GM21390 (cell line): ENCODE measurements at regions not wholly inside any gene's neighbourhood (a gene's known extent, or its start where the extent isn't known, plus 50 kb on each side); places are given as distances from the start of the nearest gene placed in this dataset.

Experiments
- ATAC-seq: cut with Tn5 transposase; IDR thresholded peaks from one replicate; pipeline ENCODE4 v1.9.1; 2021; ENCODE audit not compliant: unreplicated experiment

DNA sequence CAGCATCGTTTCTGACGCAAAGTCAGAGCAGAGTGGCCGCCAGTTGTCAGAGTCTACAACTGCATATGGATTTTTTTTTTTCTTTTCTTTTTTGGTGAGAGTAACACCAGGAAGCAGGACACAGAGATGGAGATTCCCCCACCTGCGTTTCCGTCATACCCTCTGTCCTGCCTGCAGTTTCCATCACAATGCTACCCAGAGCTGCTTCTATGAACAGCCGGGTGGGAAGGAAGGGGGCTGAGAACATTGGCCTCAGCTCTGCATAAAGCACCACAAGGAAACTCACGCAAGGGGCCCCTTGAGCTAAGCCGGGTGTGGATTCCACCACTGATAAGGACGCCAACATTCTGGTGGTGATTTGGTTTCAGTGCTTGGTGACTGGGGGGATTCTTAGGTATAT lies 183.5 kb upstream of the AFDN start:
- ATAC-seq: no peak

DNA sequence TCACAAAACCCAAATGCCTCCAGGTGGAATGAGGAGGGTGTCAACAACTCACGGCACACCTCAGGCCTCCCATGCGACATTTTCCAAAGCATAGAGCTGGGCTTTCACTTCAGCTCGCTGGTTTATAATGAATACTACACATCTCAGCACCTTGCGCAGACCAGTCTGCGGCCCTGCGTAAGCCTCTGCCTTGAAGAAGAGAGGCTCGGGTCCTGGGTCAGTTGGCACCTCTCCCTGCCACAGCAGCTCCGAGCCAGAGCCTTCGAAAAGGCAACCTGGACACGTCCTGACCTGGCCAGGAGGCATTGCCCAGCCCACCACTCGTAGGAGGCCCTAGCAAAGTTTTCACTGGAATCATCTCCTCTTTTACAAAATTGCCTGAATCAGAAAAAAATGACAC lies 183.0 kb upstream of the AFDN start:
- ATAC-seq: no peak

DNA sequence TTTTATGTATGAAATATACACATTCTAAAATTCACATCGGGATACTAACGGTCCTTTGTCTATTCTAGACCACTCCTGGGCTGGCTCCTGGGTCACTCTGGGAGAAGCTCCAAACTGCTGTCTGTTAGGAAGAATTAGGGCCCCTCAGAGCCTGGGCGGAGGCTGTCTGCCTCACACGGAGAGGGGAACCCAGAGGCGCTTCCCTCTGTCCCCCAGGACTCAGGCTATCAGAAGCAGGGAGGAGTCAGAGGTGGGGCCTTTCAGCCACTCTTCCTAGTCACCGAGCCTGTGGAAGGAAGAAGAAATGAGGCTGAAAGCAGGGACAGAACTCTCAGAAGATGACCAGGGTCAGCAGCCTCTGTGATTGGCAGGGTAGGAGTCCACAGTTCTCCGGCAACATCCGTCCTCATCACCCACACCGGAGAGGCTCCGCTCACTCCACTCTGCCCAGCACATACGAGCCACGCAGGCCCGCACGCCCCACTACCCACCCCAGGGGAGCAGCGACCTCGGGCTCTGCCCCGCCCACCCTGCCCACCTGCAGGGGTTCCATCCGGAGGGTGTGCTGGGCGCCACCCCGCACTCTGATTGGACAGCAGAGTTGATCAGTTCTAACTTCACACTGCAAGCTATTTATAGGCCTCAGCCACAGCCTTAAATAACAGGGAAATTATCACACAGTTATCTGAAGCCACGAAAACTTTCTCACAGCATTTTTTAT lies 182.1 kb upstream of the AFDN start:
- ATAC-seq: no peak

- ATAC-seq: no peak
Observed at GRCh38 chr6:167645368-167645767, 181.3 kb upstream of the AFDN start.

- ATAC-seq: no peak
Observed at GRCh38 chr6:167647306-167647705, 179.4 kb upstream of the AFDN start.

- no peak for ATAC-seq
Observed at GRCh38 chr6:167647737-167648470, 178.8 kb upstream of the AFDN start.

DNA sequence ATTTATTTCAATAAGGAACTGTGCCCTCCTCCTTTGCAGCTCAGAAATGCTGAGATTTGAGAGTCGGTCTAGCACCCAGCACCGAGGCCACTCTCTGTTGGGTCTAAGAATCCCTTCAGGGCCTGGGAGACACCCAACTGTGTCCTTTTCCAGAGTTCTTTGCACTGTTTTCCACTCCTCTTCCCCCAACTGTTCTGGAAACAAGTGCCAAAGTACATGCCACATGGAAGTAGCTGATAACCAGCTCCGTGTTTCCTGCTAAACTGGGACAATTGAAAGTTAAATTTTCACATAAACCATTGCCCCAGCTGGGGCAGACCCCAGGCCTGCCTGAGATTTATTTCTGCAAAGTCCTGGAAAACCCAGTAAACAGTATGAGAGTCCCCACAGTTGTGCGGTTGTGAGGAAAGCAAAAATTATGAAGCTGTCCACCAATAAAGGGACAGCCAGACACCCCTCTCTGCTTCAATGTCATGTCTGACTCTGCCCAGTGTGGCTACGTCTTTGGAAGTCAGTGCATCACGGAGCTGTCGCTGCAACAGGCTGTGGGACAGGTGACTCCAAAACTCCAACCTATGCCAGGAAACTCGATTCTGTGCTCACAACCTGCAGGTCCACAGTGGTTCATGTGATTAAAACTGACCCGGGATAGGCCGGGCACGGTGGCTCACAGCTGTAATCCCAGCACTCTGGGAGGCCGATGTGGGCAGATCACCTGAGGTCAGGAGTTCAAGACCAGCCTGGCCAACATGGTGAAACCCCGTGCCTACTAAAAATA lies 178.0 kb upstream of the AFDN start:
- ATAC-seq: no peak

GRCh38 chr6:167649476-167649875 lies 177.2 kb upstream of the AFDN start:
- no peak for ATAC-seq

DNA sequence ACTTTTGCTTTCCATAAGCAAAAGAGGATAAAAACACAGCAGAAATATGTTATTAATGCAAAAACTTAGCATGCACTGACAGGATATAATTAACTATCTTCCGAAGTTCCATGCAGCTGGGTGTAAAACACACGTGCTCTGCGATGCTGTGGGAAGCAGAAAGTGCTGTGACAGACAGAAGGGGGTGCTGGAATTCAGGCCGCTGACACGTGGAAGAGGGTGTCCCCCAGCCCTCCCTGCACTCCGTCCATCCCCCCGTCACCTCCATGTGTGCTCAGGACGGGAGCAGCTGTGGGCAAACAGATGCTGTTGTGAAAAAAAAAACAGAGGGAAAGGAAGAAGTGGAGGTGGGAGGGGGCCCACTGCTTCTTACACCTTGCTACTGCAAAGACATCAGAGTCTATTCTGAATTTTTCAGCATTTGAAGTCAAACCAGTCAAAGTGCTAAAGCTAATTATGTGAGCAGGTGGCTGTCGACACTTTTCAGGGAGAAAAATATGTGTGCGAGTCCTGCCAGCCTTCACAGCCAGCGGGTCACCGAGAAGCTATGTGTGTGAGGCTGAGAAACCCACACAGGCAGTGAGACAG lies 175.9 kb upstream of the AFDN start:
- no peak for ATAC-seq

- ATAC-seq: no peak
Observed at GRCh38 chr6:167651318-167652041, 175.2 kb upstream of the AFDN start.

- ATAC-seq: no peak
Observed at GRCh38 chr6:167652042-167652700, 174.5 kb upstream of the AFDN start.

DNA sequence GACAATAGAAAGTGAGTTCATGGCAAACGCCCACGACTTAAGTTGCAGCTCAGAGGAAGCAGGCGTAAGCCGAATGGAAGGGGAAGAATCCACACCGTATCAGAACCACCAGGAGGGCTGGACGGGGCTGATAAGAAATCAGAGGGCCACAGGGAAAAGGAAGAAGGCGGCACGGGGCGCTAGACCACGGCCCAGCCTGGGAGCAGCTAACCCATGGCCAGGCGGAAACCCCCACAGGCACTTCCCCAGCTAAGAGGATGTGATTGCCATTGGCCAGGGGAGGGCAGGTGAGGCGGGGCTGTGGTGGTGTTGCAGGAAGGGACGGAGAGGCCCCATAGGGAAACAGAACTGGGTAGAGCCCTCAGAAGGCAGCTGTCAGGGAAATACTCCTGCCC lies 174.0 kb upstream of the AFDN start:
- no peak for ATAC-seq

DNA sequence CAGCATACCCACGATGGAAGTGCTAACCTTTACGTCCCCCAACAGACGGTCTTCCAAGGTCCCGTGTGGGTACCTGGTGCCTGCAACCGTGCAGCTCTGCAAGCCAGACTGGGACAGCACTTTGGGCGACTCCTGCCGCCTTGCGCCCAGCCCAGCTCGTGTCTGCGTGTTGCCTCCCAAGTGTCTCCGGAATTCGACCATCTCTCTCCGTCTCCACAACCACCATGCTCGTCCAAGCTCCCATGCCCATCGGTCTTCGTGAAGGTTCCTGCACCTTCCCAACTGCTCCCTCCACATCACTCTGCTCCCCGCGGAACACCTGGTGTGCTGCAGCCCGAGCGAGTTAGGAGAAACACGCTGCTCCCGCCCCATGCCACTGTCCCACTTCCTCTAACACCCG lies 173.2 kb upstream of the AFDN start:
- no peak for ATAC-seq

- ATAC-seq: no peak
Observed at GRCh38 chr6:167654389-167654788, 172.3 kb upstream of the AFDN start.

GRCh38 chr6:167655174-167655821 lies 171.4 kb upstream of the AFDN start:
- no peak for ATAC-seq

- ATAC-seq: no peak
Observed at GRCh38 chr6:167658106-167658505, 168.6 kb upstream of the AFDN start.

DNA sequence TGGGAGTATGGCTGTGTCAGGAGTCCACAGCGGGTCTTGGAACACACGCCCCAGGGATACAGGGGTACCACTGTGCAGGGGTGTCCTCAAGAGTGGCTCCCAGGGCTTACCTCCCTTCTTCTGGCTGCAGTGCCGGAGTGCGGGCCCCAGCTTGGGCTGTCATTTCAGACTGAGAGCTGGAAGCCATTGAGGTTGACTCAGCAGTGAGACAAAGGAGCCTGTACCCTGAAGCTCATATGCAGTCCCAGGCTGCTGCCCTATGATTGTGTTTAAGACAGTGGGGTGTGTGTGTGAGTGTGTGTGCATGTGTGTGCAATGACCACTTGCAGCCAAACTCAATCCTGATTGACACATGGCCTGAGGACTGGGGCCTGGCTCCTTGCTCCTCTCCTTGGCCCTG lies 167.7 kb upstream of the AFDN start:
- ATAC-seq: no peak

DNA sequence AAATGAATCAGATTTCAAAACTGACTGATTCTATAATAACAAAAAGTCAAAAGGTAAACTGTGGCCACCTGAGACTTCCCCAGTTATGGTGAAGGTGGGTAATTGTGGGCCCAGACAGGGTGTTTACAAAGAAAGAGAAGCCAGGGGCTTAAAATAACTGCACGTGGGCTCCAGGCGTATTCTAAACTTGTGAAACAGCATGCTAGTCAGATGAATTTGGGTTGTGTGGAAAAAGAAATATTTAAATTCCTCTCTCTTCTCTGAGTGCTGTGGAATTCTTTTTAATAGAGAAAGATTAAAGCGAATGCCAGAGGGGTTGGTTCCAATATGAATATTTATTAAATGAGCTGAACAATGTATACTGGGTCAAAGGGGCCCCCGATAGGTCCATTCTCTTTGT lies 166.3 kb upstream of the AFDN start:
- ATAC-seq: no peak

GRCh38 chr6:167660944-167661551 lies 165.7 kb upstream of the AFDN start:
- no peak for ATAC-seq
